H9 (cell line): ENCODE measurements at regions not wholly inside any gene's neighbourhood (a gene's known extent, or its start where the extent isn't known, plus 50 kb on each side); places are given as distances from the start of the nearest gene placed in this dataset.

Experiments
- DNase-seq: peaks from one replicate; pipeline ENCODE4 v3.0.0-alpha.2; 2017
- H2AFZ ChIP-seq: one replicate; pipeline ENCODE4 v1.6.1; 2013; ENCODE audit warnings: mild to moderate bottlenecking, low read length, control low read depth, moderate library complexity
- H2AK5ac ChIP-seq: 2 replicates; pipeline ENCODE4 v1.6.1; 2013; ENCODE audit warnings: low read length, control low read depth, mixed read lengths; ENCODE audit not compliant: insufficient read length
- H2BK120ac ChIP-seq: one replicate; pipeline ENCODE4 v1.6.1; 2013; ENCODE audit warnings: low read depth, mild to moderate bottlenecking, low read length, control low read depth, inconsistent platforms; ENCODE audit not compliant: poor library complexity, severe bottlenecking
- H2BK12ac ChIP-seq: 2 replicates; pipeline ENCODE4 v1.6.1; 2013; ENCODE audit warnings: low read length, control low read depth, mixed read lengths, low read depth; ENCODE audit not compliant: insufficient read length
- H2BK15ac ChIP-seq: 2 replicates; pipeline ENCODE4 v1.6.1; 2013; ENCODE audit warnings: low read depth, low read length, control low read depth
- H2BK20ac ChIP-seq: one replicate; pipeline ENCODE4 v1.6.1; 2013; ENCODE audit warnings: low read depth, mild to moderate bottlenecking, low read length, control low read depth, inconsistent platforms; ENCODE audit not compliant: poor library complexity, severe bottlenecking
- H2BK5ac ChIP-seq: 2 replicates; pipeline ENCODE4 v1.6.1; 2013; ENCODE audit warnings: low read length, control low read depth, mixed read lengths; ENCODE audit not compliant: insufficient read length
- H3K14ac ChIP-seq: 2 replicates; pipeline ENCODE4 v1.6.1; 2013; ENCODE audit warnings: low read length, control low read depth; ENCODE audit not compliant: insufficient read depth
- H3K18ac ChIP-seq: 2 replicates; pipeline ENCODE4 v1.6.1; 2013; ENCODE audit warnings: low read depth, mild to moderate bottlenecking, mixed read lengths, low read length, control low read depth; ENCODE audit not compliant: insufficient read length
- H3K23ac ChIP-seq: 2 replicates; pipeline ENCODE4 v1.6.1; 2013; ENCODE audit warnings: low read length, control low read depth, mixed read lengths, low read depth; ENCODE audit not compliant: insufficient read length
- H3K23me2 ChIP-seq: 2 replicates; pipeline ENCODE4 v1.6.1; 2013; ENCODE audit warnings: low read depth, mild to moderate bottlenecking, mixed read lengths, low read length, control low read depth; ENCODE audit not compliant: insufficient read length, poor library complexity, severe bottlenecking
- H3K27ac ChIP-seq: 2 replicates; pipeline ENCODE4 v1.5.1; 2013; ENCODE audit warnings: low read length, control low read depth, mixed read lengths, low read depth; ENCODE audit not compliant: insufficient read length
- H3K27me3 ChIP-seq: 2 replicates; pipeline ENCODE4 v1.6.1; 2013; ENCODE audit warnings: low read length, control low read depth, inconsistent platforms; ENCODE audit not compliant: insufficient read depth
- H3K4ac ChIP-seq: 2 replicates; pipeline ENCODE4 v1.6.1; 2013; ENCODE audit warnings: low read depth, mild to moderate bottlenecking, control low read depth, inconsistent platforms, low read length, moderate library complexity
- H3K4me1 ChIP-seq: 2 replicates; pipeline ENCODE4 v1.6.1; 2013; ENCODE audit warnings: low read length, control low read depth, inconsistent platforms; ENCODE audit not compliant: insufficient read depth
- H3K4me2 ChIP-seq: 2 replicates; pipeline ENCODE4 v1.6.1; 2013; ENCODE audit warnings: low read length, control low read depth, mixed read lengths; ENCODE audit not compliant: insufficient read length, insufficient read depth
- H3K56ac ChIP-seq: 2 replicates; pipeline ENCODE4 v1.6.1; 2013; ENCODE audit warnings: low read depth, mild to moderate bottlenecking, mixed read lengths, low read length, control low read depth; ENCODE audit not compliant: insufficient read length
- H3K79me1 ChIP-seq: 2 replicates; pipeline ENCODE4 v1.6.1; 2013; ENCODE audit warnings: low read depth, mild to moderate bottlenecking, moderate library complexity, low read length, control low read depth, inconsistent platforms; ENCODE audit not compliant: insufficient read depth, poor library complexity, severe bottlenecking
- H3K79me2 ChIP-seq: 2 replicates; pipeline ENCODE4 v1.6.1; 2013; ENCODE audit warnings: low read length, control low read depth, inconsistent platforms; ENCODE audit not compliant: insufficient read depth
- H3K9ac ChIP-seq: 2 replicates; pipeline ENCODE4 v1.6.1; 2013; ENCODE audit warnings: low read length, control low read depth, mixed read lengths; ENCODE audit not compliant: insufficient read length; ENCODE audit errors: extremely low read depth
- H3K9me3 ChIP-seq: one replicate; pipeline ENCODE4 v1.6.1; 2013; ENCODE audit warnings: low read depth, low read length, inconsistent platforms; ENCODE audit not compliant: control insufficient read depth
- H3T11ph ChIP-seq: one replicate; pipeline ENCODE4 v1.6.1; 2013; ENCODE audit warnings: mild to moderate bottlenecking, low read length, control low read depth, inconsistent platforms
- H4K20me1 ChIP-seq: one replicate; pipeline ENCODE4 v1.6.1; 2013; ENCODE audit not compliant: control insufficient read depth, insufficient read length, insufficient read depth
- H4K5ac ChIP-seq: 2 replicates; pipeline ENCODE4 v1.6.1; 2013; ENCODE audit warnings: low read depth, mild to moderate bottlenecking, mixed read lengths, low read length, control low read depth; ENCODE audit not compliant: insufficient read length
- H4K8ac ChIP-seq: replicated peaks from 2 replicates; pipeline ENCODE4 v1.6.1; 2013; ENCODE audit warnings: low read length, control low read depth, mixed read lengths, low read depth; ENCODE audit not compliant: insufficient read length
- H4K91ac ChIP-seq: 2 replicates; pipeline ENCODE4 v1.6.1; 2013; ENCODE audit warnings: low read depth, mild to moderate bottlenecking, moderate library complexity, mixed read lengths, low read length, control low read depth; ENCODE audit not compliant: insufficient read length
- H3K27ac Mint-ChIP-seq, 3 experiments: 2 replicates in 2 of 3; 3 replicates in 1 of 3; pipeline ENCODE4 v1.8.0; 2020 to 2021; ENCODE audit warnings: mixed read lengths in 3 of 3, mild to moderate bottlenecking in 1 of 3, moderate library complexity in 1 of 3
- H3K27me3 Mint-ChIP-seq: 2 replicates; pipeline ENCODE4 v1.8.0; 2021; ENCODE audit warnings: low read depth, mild to moderate bottlenecking, moderate library complexity, mixed read lengths
- H3K36me3 Mint-ChIP-seq, 3 experiments: 2 replicates in 2 of 3; 3 replicates in 1 of 3; pipeline ENCODE4 v1.8.0; 2020 to 2021; ENCODE audit warnings: low read depth in 3 of 3, mixed read lengths in 3 of 3; ENCODE audit not compliant: insufficient read depth in 1 of 3
- H3K4me1 Mint-ChIP-seq, 2 experiments: 2 replicates each; pipeline ENCODE4 v1.8.0; 2020; ENCODE audit warnings: mixed read lengths in 2 of 2
- H3K4me3 Mint-ChIP-seq, 2 experiments: 2 replicates in 1 of 2; 3 replicates in 1 of 2; pipeline ENCODE4 v1.8.0; 2020 to 2021; ENCODE audit warnings: mild to moderate bottlenecking in 2 of 2, mixed read lengths in 2 of 2, moderate library complexity in 1 of 2
- H3K9me3 Mint-ChIP-seq, 2 experiments: 2 replicates in 1 of 2; 3 replicates in 1 of 2; pipeline ENCODE4 v1.8.0; 2020; ENCODE audit warnings: mild to moderate bottlenecking in 2 of 2, mixed read lengths in 2 of 2, moderate library complexity in 1 of 2
- WGBS: extraction: QIAGEN DNeasy Blood & Tissue Kit; methylation state at CpG from one replicate; pipeline ENCODE4 v1.1.7; 2013; ENCODE audit warnings: missing lambda C conversion rate, low lambda C conversion rate, mixed read lengths; ENCODE audit not compliant: insufficient read length; ENCODE audit errors: extremely low coverage; 5-methylcytosine and 5-hydroxymethylcytosine counted together
- TF ChIP-seq, protein P1 (sequence below): fragments of 200-600 bp; sonication (generic); conservative IDR thresholded peaks from 3 replicates; pipeline ENCODE4 v1.8.0; 2021; ENCODE audit warnings: antibody characterized with exemption, mild to moderate bottlenecking

GRCh38 chr13:38566023-38566422 lies 120.9 kb upstream of the FREM2 start:
- H3K9me3 ChIP-seq = no peaks in the 10 kb centered on the region

More at GRCh38 chr13:38566023-38566422, 120.9 kb upstream of the FREM2 start:
- Histone ChIP-seq H2BK12ac (no peak overlapping the region), H3K79me2 (no peaks in the 10 kb centered on the region), H3K14ac (no peak overlapping the region), H2AK5ac (no peak overlapping the region), H3K23me2 (no peaks in the 10 kb centered on the region), H3K79me1 (no peaks in the 10 kb centered on the region), H3K18ac (no peak overlapping the region), H3K4me1 (no peaks in the 10 kb centered on the region), H2BK120ac (no peak overlapping the region), H4K91ac (no peak overlapping the region), H4K5ac (no peak overlapping the region), H3K4me2 (no peak overlapping the region), H3K4ac (no peak overlapping the region), H2BK20ac (no peak overlapping the region), H2AFZ (no peak overlapping the region), H4K8ac (no peak overlapping the region), H3K27me3 (no peaks in the 10 kb centered on the region), H2BK15ac (no peak overlapping the region), H3T11ph (no peak overlapping the region), H3K9ac (no peak overlapping the region), H3K56ac (no peak overlapping the region), H2BK5ac (no peak overlapping the region), H3K23ac (no peak overlapping the region), H4K20me1 (no peaks in the 10 kb centered on the region), H3K27ac (no peak overlapping the region)
- peaks cover 7 to 9% of the 10 kb centered on the region in 2 experiments for H3K4me1 Mint-ChIP-seq
- DNase-seq = no peak
- WGBS = no CpG with 5 or more reads among the region's 4 CpGs
- H3K9me3 Mint-ChIP-seq = peaks cover 6 to 13% of the 10 kb centered on the region in 2 experiments
- TF ChIP-seq, protein P1, sequence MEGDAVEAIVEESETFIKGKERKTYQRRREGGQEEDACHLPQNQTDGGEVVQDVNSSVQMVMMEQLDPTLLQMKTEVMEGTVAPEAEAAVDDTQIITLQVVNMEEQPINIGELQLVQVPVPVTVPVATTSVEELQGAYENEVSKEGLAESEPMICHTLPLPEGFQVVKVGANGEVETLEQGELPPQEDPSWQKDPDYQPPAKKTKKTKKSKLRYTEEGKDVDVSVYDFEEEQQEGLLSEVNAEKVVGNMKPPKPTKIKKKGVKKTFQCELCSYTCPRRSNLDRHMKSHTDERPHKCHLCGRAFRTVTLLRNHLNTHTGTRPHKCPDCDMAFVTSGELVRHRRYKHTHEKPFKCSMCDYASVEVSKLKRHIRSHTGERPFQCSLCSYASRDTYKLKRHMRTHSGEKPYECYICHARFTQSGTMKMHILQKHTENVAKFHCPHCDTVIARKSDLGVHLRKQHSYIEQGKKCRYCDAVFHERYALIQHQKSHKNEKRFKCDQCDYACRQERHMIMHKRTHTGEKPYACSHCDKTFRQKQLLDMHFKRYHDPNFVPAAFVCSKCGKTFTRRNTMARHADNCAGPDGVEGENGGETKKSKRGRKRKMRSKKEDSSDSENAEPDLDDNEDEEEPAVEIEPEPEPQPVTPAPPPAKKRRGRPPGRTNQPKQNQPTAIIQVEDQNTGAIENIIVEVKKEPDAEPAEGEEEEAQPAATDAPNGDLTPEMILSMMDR = no peak
- H3K27ac Mint-ChIP-seq = no peak overlapping the region
- H3K27me3 Mint-ChIP-seq = no peaks in the 10 kb centered on the region
- H3K4me3 Mint-ChIP-seq = no peak overlapping the region
- H3K36me3 Mint-ChIP-seq = peaks cover 0 to 15% (median 5%) of the 10 kb centered on the region in 3 experiments; a peak in 3 of 7 replicates
